OCI-LY7 (cell line): ENCODE measurements at regions not wholly inside any gene's neighbourhood (a gene's known extent, or its start where the extent isn't known, plus 50 kb on each side); places are given as distances from the start of the nearest gene placed in this dataset.

ENCODE experiments used
- CTCF ChIP-seq: fragments of 200-600 bp; sonication (generic); conservative IDR thresholded peaks from 2 replicates; pipeline ENCODE4 v1.5.1; 2014; ENCODE audit warnings: mild to moderate bottlenecking, antibody characterized with exemption, low read length, moderate library complexity, mixed read lengths
- EZH2phosphoT487 ChIP-seq: fragments of 200-600 bp; sonication (generic); IDR thresholded peaks from 2 replicates; pipeline ENCODE4 v1.6.1; 2018; ENCODE audit warnings: low read depth, borderline replicate concordance, mild to moderate bottlenecking, mixed run types, antibody characterized with exemption, low read length, moderate library complexity, mixed read lengths

GRCh38 chr2:146477383-146477782 lies 1367.4 kb upstream of the ACVR2A start:
- TF ChIP-seq CTCF (no peak), EZH2phosphoT487 (no peak)
